SK-N-SH (cell line): ENCODE measurements at regions not wholly inside any gene's neighbourhood (a gene's known extent, or its start where the extent isn't known, plus 50 kb on each side); places are given as distances from the start of the nearest gene placed in this dataset.

Source experiments
- ELF1 ChIP-seq: IDR thresholded peaks from 2 replicates; pipeline ENCODE4 v1.4.0; 2012
- EP300 ChIP-seq, 2 experiments: IDR thresholded peaks; 2 replicates each; pipeline versions ENCODE4 v1.4.0 to v1.6.1; 2012; ENCODE audit warnings: borderline replicate concordance in 1 of 2, low read depth in 1 of 2, low read length in 1 of 2
- EZH2phosphoT487 ChIP-seq: fragments of 200-600 bp; sonication (generic); IDR thresholded peaks from 2 replicates; pipeline ENCODE4 v1.6.1; 2017; ENCODE audit warnings: low read depth, mixed run types, mild to moderate bottlenecking, antibody characterized with exemption, moderate library complexity, borderline replicate concordance
- NFIC ChIP-seq: IDR thresholded peaks from 2 replicates; pipeline ENCODE4 v1.4.0; 2012; ENCODE audit warnings: borderline replicate concordance
- NRF1 ChIP-seq: IDR thresholded peaks from 2 replicates; pipeline ENCODE4 v1.6.1; 2012; ENCODE audit warnings: low read depth, mild to moderate bottlenecking, low read length
- POLR2AphosphoS5 ChIP-seq: IDR thresholded peaks from 2 replicates; pipeline ENCODE4 v1.6.1; 2012; ENCODE audit warnings: low read depth, low read length
- RCOR1 ChIP-seq: fragments of 150-350 bp; IDR thresholded peaks from 2 replicates; pipeline ENCODE4 v1.6.1; 2017; ENCODE audit warnings: antibody characterized with exemption, low read length
- SIN3A ChIP-seq: IDR thresholded peaks from 2 replicates; pipeline ENCODE4 v1.6.1; 2012; ENCODE audit warnings: low read depth, mild to moderate bottlenecking, low read length, moderate library complexity, borderline replicate concordance
- SMC3 ChIP-seq: IDR thresholded peaks from 2 replicates; pipeline ENCODE4 v1.6.1; 2012; ENCODE audit warnings: low read depth, low read length, improper control_type of control experiment
- TAF1 ChIP-seq: IDR thresholded peaks from 2 replicates; pipeline ENCODE4 v1.6.1; 2012; ENCODE audit warnings: low read depth, mild to moderate bottlenecking, low read length, moderate library complexity, borderline replicate concordance
- TF ChIP-seq, protein P1 (sequence below): fragments of 150-350 bp; IDR thresholded peaks from 2 replicates; pipeline ENCODE4 v1.6.1; 2017; ENCODE audit warnings: antibody characterized with exemption, low read length, low read depth, borderline replicate concordance
- TF ChIP-seq, protein P2 (sequence below): fragments of 200-600 bp; sonication (generic); IDR thresholded peaks from 2 replicates; pipeline ENCODE4 v1.6.1; 2017; ENCODE audit warnings: antibody characterized with exemption, mild to moderate bottlenecking, moderate library complexity
- TF ChIP-seq, protein P3 (sequence below): IDR thresholded peaks from 2 replicates; pipeline ENCODE4 v1.6.1; 2012; ENCODE audit warnings: mild to moderate bottlenecking, low read depth, low read length, moderate library complexity
- TF ChIP-seq, protein P4 (sequence below): IDR thresholded peaks from 2 replicates; pipeline ENCODE4 v1.4.0; 2012; ENCODE audit warnings: low read depth

DNA sequence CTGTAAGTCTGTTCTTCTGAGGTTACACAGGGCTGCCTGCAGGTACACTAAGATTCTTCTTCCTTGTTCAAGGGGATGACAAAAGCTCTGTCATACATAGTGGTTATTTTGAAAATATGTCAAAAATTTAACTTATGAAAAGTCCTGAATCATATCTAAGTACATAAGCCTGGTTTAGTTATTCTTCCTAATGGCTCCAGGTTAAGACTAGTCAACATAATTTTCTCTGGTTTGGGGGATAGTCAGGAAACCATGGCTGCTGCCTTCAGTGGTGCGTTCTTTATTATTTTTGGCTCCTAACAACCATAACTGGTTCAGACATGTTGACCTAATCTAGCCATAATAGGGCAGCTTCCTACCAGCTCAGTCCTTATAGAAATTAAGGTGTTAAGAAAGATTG is 257.4 kb upstream of the DDI1 start:
- TF ChIP-seq RCOR1 (no peak), POLR2AphosphoS5 (no peak), TAF1 (no peak), SMC3 (no peak), NRF1 (no peak), ELF1 (no peak), EZH2phosphoT487 (no peak), EP300 (IDR thresholded peaks at IDR 0.05; ENCODE audit: borderline replicate concordance in 1 of 2, low read depth in 1 of 2, low read length in 1 of 2) (no peak), SIN3A (no peak), NFIC (no peak)
- TF ChIP-seq, protein P1, sequence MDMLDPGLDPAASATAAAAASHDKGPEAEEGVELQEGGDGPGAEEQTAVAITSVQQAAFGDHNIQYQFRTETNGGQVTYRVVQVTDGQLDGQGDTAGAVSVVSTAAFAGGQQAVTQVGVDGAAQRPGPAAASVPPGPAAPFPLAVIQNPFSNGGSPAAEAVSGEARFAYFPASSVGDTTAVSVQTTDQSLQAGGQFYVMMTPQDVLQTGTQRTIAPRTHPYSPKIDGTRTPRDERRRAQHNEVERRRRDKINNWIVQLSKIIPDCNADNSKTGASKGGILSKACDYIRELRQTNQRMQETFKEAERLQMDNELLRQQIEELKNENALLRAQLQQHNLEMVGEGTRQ = no peak
- TF ChIP-seq, protein P2, sequence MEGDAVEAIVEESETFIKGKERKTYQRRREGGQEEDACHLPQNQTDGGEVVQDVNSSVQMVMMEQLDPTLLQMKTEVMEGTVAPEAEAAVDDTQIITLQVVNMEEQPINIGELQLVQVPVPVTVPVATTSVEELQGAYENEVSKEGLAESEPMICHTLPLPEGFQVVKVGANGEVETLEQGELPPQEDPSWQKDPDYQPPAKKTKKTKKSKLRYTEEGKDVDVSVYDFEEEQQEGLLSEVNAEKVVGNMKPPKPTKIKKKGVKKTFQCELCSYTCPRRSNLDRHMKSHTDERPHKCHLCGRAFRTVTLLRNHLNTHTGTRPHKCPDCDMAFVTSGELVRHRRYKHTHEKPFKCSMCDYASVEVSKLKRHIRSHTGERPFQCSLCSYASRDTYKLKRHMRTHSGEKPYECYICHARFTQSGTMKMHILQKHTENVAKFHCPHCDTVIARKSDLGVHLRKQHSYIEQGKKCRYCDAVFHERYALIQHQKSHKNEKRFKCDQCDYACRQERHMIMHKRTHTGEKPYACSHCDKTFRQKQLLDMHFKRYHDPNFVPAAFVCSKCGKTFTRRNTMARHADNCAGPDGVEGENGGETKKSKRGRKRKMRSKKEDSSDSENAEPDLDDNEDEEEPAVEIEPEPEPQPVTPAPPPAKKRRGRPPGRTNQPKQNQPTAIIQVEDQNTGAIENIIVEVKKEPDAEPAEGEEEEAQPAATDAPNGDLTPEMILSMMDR = no peak
- TF ChIP-seq, protein P3, sequence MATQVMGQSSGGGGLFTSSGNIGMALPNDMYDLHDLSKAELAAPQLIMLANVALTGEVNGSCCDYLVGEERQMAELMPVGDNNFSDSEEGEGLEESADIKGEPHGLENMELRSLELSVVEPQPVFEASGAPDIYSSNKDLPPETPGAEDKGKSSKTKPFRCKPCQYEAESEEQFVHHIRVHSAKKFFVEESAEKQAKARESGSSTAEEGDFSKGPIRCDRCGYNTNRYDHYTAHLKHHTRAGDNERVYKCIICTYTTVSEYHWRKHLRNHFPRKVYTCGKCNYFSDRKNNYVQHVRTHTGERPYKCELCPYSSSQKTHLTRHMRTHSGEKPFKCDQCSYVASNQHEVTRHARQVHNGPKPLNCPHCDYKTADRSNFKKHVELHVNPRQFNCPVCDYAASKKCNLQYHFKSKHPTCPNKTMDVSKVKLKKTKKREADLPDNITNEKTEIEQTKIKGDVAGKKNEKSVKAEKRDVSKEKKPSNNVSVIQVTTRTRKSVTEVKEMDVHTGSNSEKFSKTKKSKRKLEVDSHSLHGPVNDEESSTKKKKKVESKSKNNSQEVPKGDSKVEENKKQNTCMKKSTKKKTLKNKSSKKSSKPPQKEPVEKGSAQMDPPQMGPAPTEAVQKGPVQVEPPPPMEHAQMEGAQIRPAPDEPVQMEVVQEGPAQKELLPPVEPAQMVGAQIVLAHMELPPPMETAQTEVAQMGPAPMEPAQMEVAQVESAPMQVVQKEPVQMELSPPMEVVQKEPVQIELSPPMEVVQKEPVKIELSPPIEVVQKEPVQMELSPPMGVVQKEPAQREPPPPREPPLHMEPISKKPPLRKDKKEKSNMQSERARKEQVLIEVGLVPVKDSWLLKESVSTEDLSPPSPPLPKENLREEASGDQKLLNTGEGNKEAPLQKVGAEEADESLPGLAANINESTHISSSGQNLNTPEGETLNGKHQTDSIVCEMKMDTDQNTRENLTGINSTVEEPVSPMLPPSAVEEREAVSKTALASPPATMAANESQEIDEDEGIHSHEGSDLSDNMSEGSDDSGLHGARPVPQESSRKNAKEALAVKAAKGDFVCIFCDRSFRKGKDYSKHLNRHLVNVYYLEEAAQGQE = no peak
- TF ChIP-seq, protein P4, sequence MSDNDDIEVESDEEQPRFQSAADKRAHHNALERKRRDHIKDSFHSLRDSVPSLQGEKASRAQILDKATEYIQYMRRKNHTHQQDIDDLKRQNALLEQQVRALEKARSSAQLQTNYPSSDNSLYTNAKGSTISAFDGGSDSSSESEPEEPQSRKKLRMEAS = no peak
